Upper lobe of left lung (tissue), 6 donors: ENCODE measurements at regions not wholly inside any gene's neighbourhood (a gene's known extent, or its start where the extent isn't known, plus 50 kb on each side); places are given as distances from the start of the nearest gene placed in this dataset.
A peak's percentile ranks its signal among the peaks of the same experiment; 100 is the strongest.

Experiments used
- ATAC-seq, 2 donors: fragments of 200-7000 bp; cut with Tn5 transposase; one replicate each; pipeline ENCODE4 v1.9.1; 2022; ENCODE audit warnings: mild to moderate bottlenecking in 2 of 2, moderate library complexity in 2 of 2; ENCODE audit not compliant: low FRiP score in 2 of 2
- DNase-seq, 2 donors: peaks; one replicate each; pipeline ENCODE4 v3.0.0-alpha.2; 2019 to 2020
- H3K27ac ChIP-seq, 4 donors: fragments of 200-600 bp; sonication (generic); one replicate each; pipeline ENCODE4 v1.5.1; 2016 to 2019
- H3K27me3 ChIP-seq, 4 donors: fragments of 200-600 bp; sonication (generic); one replicate each; pipeline ENCODE4 v1.5.1; 2017 to 2019
- H3K36me3 ChIP-seq, 4 donors: fragments of 200-600 bp; sonication (generic); one replicate each; pipeline ENCODE4 v1.5.1; 2016 to 2019
- H3K4me1 ChIP-seq, 4 donors: fragments of 200-600 bp; sonication (generic); one replicate each; pipeline ENCODE4 v1.5.1; 2018 to 2019
- H3K4me3 ChIP-seq, 4 donors: fragments of 200-600 bp; sonication (generic); one replicate each; pipeline ENCODE4 v1.5.1; 2017 to 2019; ENCODE audit warnings: mild to moderate bottlenecking in 2 of 4, moderate library complexity in 1 of 4
- H3K9me3 ChIP-seq, 4 donors: fragments of 200-600 bp; sonication (generic); one replicate each; pipeline ENCODE4 v1.5.1; 2018 to 2019
- EP300 ChIP-seq, 4 donors: sonication (generic); formaldehyde crosslinking; IDR thresholded peaks; one replicate each; pipeline ENCODE4 v1.5.1; 2017; ENCODE audit warnings: antibody characterized with exemption in 4 of 4, control low read depth in 2 of 4
- POLR2A ChIP-seq, 4 donors: fragments of 450-650 bp; IDR thresholded peaks; one replicate each; pipeline ENCODE4 v1.5.1; 2016 to 2017; ENCODE audit warnings: antibody characterized with exemption in 4 of 4, mild to moderate bottlenecking in 2 of 4
- POLR2AphosphoS5 ChIP-seq, 2 donors: sonication (generic); formaldehyde crosslinking; IDR thresholded peaks; one replicate each; pipeline ENCODE4 v1.5.1; 2017; ENCODE audit warnings: antibody characterized with exemption in 2 of 2
- WGBS, 2 donors: methylation state at CpG; one replicate each; pipeline ENCODE4 v1.1.5; 2017 to 2018; 5-methylcytosine and 5-hydroxymethylcytosine counted together
- TF ChIP-seq, protein P1 (sequence below), 6 experiments: fragments of 450-650 bp in 4 of 6; fragments of 200-600 bp in 2 of 6; sonication (generic) in 2 of 6; IDR thresholded peaks; one replicate each; pipeline ENCODE4 v1.5.1; 2016 to 2019; ENCODE audit warnings: antibody characterized with exemption in 6 of 6
- donor health status: DM: no; HTN: no; CAD: no; lungs with moderate emphysema.
- donor health status: DM: no; HTN: yes; CAD: no; lungs with severe emphysema.

DNA sequence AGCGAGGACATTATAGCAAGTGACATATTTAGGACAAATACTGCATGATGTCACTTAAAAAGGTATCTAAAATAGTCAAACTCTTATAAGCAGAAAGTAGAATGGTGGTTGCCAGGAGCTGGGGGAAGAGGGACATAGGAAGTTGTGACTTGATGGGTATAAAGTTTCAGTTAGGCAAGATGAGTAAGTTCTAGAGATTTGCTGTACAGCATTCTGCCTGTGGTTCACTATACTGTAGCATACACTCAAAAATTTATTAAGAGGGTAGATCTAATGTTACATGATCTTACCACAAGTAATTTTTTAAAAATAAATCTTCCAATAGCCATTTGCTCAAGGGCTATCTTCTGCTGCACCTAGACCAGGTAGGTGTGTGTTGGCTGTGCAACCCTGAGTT lies 78.1 kb upstream of the NPAS2 start:
- DNase-seq (no peak), ATAC-seq (no peak)
- 68 to 74% methylated on average over 1 of the region's 1 CpG for WGBS, 2 donors
- Histone ChIP-seq H3K36me3 (no peaks in the 10 kb centered on the region), H3K4me3 (no peak overlapping the region), H3K9me3 (no peaks in the 10 kb centered on the region), H3K27me3 (no peaks in the 10 kb centered on the region), H3K4me1 (no peaks in the 10 kb centered on the region), H3K27ac (no peak overlapping the region)
- TF ChIP-seq EP300 (IDR thresholded peaks at IDR 0.05), result no peak
- TF ChIP-seq, protein P1, sequence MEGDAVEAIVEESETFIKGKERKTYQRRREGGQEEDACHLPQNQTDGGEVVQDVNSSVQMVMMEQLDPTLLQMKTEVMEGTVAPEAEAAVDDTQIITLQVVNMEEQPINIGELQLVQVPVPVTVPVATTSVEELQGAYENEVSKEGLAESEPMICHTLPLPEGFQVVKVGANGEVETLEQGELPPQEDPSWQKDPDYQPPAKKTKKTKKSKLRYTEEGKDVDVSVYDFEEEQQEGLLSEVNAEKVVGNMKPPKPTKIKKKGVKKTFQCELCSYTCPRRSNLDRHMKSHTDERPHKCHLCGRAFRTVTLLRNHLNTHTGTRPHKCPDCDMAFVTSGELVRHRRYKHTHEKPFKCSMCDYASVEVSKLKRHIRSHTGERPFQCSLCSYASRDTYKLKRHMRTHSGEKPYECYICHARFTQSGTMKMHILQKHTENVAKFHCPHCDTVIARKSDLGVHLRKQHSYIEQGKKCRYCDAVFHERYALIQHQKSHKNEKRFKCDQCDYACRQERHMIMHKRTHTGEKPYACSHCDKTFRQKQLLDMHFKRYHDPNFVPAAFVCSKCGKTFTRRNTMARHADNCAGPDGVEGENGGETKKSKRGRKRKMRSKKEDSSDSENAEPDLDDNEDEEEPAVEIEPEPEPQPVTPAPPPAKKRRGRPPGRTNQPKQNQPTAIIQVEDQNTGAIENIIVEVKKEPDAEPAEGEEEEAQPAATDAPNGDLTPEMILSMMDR (IDR thresholded peaks at IDR 0.05), result no peak
- no peak for TF ChIP-seq POLR2AphosphoS5 (IDR thresholded peaks at IDR 0.05)
- no peak for TF ChIP-seq POLR2A (IDR thresholded peaks at IDR 0.05)

DNA sequence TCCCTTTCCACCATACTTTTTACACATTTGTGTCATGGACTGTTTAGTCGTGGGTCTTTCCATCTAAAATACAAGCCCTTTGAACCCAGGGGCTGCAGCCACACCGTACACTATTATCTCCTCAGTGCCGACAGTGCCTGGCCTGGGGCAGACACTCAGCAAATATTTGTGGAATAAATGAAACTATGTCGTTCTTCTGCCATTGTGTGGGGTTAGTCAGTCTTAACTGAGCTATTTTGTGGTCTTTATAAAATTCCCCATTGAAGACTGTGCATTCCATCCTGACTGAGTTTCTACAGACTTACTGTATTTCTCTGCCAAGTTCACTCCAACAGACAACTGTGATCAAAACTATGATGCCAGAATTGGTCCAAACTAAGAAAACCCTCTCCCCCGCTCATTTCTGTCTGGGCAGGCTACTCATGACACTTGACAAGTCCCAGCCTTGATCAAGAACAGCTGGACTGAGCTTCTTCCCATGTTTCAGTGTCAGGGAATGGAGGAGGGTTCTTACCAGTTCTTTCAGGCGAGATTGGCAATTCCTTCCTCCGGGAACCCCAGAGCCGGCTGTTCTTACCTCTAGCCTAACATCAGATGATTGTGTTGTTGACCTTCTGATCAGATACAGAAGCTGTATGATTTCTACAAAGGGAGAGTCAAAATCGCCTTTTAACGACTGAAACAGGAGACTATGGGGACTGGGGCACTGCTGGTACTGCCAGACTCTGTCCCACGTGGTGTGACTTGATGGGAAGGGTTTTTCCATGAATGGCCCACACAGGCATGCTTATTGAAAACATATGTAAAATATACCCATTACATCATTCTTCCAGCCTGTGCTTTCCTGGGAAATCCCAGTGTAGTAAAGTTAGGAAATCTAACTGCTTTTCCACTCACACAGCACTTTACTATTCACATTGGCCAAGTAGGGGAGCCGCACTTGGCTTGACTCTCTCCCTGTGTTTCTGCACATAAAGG lies 77.4 kb upstream of the NPAS2 start:
- no peaks in the 10 kb centered on the region for H3K4me1 ChIP-seq
- DNase-seq, result no peak
- H3K9me3 ChIP-seq, result no peaks in the 10 kb centered on the region
- 63 to 65% methylated on average over 12 of the region's 12 CpGs for WGBS, 2 donors
- H3K27me3 ChIP-seq, result no peaks in the 10 kb centered on the region
- H3K4me3 ChIP-seq, result no peak overlapping the region
- TF ChIP-seq, protein P1 (IDR thresholded peaks at IDR 0.05), result no peak
- TF ChIP-seq POLR2AphosphoS5 (IDR thresholded peaks at IDR 0.05), result peak in 1 of 2 donors; percentile 36
- peak; percentile 64 to 90 for ATAC-seq
- peak overlapping the region in 2 of 4 donors; percentile 31 to 52 for H3K27ac ChIP-seq
- no peaks in the 10 kb centered on the region for H3K36me3 ChIP-seq

DNA sequence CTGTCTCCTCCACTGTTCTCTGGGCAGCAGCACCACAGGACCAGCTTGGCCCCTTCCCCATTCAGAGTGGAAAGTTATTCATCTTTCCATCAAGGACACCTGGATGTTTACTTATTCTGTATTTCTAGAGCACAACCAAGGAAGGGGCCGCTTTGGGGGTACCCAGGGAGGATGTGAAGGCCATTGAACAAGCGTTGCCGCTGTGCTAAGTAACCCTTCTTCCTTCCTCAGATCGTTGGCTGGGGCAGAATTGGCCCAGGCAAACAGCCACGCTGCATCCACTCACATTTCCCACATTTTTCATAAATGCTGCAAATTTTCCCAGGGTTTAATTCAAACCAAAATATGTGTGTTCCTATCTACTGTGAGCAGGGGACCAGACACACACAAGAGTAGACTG lies 76.2 kb upstream of the NPAS2 start:
- Histone ChIP-seq H3K36me3 (no peaks in the 10 kb centered on the region), H3K27ac (no peak overlapping the region), H3K27me3 (no peaks in the 10 kb centered on the region), H3K4me3 (no peak overlapping the region), H3K4me1 (no peaks in the 10 kb centered on the region), H3K9me3 (no peaks in the 10 kb centered on the region)
- ATAC-seq (no peak), DNase-seq (no peak)
- 48 to 58% methylated on average over 5 of the region's 5 CpGs for WGBS, 2 donors
- TF ChIP-seq, protein P1 (IDR thresholded peaks at IDR 0.05), result no peak
- no peak for TF ChIP-seq POLR2AphosphoS5 (IDR thresholded peaks at IDR 0.05)
- TF ChIP-seq POLR2A (IDR thresholded peaks at IDR 0.05), result no peak
- TF ChIP-seq EP300 (IDR thresholded peaks at IDR 0.05), result no peak

DNA sequence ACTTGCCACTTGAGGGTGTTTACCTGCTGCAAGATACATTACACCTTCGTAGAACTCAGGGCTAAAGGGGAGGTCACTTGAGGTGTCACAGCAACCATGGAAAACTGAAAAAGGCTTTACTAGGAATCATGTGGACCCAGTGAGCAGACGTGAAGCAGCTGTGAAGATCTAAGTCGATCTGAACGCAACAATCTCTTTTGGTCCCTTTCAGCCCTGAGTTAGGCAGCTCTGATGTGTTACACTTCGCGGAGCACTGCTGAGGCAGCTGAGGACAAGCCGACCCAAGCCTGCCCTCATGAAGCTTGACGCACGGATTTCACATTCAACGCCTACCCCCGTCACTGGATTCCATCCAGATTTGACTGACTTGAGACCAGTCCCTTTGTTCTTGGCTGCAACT lies 75.8 kb upstream of the NPAS2 start:
- Histone ChIP-seq H3K4me3 (no peak overlapping the region), H3K36me3 (no peaks in the 10 kb centered on the region), H3K9me3 (no peaks in the 10 kb centered on the region), H3K4me1 (no peaks in the 10 kb centered on the region), H3K27ac (no peak overlapping the region), H3K27me3 (no peaks in the 10 kb centered on the region)
- no peak for DNase-seq
- no peak for ATAC-seq
- TF ChIP-seq POLR2AphosphoS5 (IDR thresholded peaks at IDR 0.05) (no peak), POLR2A (IDR thresholded peaks at IDR 0.05) (no peak), EP300 (IDR thresholded peaks at IDR 0.05) (no peak)
- TF ChIP-seq, protein P1 (IDR thresholded peaks at IDR 0.05), result no peak
- WGBS, 2 donors, result 85 to 87% methylated on average over 6 to 11 of the region's 11 CpGs

DNA sequence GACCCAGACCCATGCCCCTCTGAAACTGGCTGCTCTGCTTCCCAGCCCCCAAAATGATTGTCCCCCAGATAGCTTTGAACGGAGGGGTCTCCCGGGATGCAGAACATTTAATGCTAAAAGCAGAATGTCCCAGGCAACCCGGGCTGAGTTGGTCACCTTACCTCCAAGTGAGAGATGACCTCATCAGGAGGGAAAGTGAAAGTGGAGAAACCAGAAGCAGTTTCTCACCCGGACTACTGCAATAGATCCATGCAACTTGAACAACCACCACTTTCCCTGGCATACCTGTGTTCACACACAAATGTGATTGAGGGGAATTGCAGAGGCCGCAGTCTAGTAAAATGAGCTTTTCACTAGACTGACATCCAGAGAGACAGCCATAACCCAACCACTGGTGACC lies 75.3 kb upstream of the NPAS2 start:
- ATAC-seq, result no peak

More for the DNA sequence above, 75.3 kb upstream of the NPAS2 start:
- Histone ChIP-seq H3K27me3 (no peaks in the 10 kb centered on the region), H3K9me3 (no peaks in the 10 kb centered on the region), H3K4me3 (no peak overlapping the region), H3K27ac (no peak overlapping the region), H3K4me1 (no peaks in the 10 kb centered on the region), H3K36me3 (no peaks in the 10 kb centered on the region)
- TF ChIP-seq POLR2A (IDR thresholded peaks at IDR 0.05), result no peak
- TF ChIP-seq, protein P1 (IDR thresholded peaks at IDR 0.05), result no peak
- no peak for TF ChIP-seq EP300 (IDR thresholded peaks at IDR 0.05)
- no peak for TF ChIP-seq POLR2AphosphoS5 (IDR thresholded peaks at IDR 0.05)
- no peak for DNase-seq
- 68 to 81% methylated on average over 5 of the region's 5 CpGs for WGBS, 2 donors
